B cell (primary cell): ENCODE measurements at regions not wholly inside any gene's neighbourhood (a gene's known extent, or its start where the extent isn't known, plus 50 kb on each side); places are given as distances from the start of the nearest gene placed in this dataset.

Experiments used
- ATAC-seq: fragments of 200-7000 bp; cut with Tn5 transposase; one replicate; pipeline ENCODE4 v1.10.0; 2021; ENCODE audit warnings: low read depth, mild to moderate bottlenecking, moderate number of reproducible peaks, moderate library complexity
- CTCF ChIA-PET: fragments of 350-600 bp; sonication (Branson Sonifier 250); formaldehyde crosslinking; loops from one replicate; lab custom pipeline; 2021; ENCODE audit warnings: antibody characterized with exemption, inconsistent platforms; lab: Charles Lee
- POLR2A ChIA-PET: fragments of 350-600 bp; sonication (Branson Sonifier 250); formaldehyde crosslinking; loops from one replicate; lab custom pipeline; 2021; ENCODE audit warnings: antibody characterized with exemption; lab: Charles Lee
- DNase-seq: peaks from one replicate; pipeline ENCODE4 v3.0.0; 2013
- H2AFZ ChIP-seq: 2 replicates; pipeline ENCODE4 v1.6.1; 2012; ENCODE audit warnings: mild to moderate bottlenecking, low read depth, low read length; ENCODE audit not compliant: insufficient read depth, poor library complexity, severe bottlenecking
- H3K27ac ChIP-seq, 2 donors: 1 replicate in 1 of 2; 2 replicates in 1 of 2; pipeline ENCODE4 v1.5.1; 2012 to 2013; ENCODE audit warnings: low read length in 2 of 2, mild to moderate bottlenecking in 2 of 2, moderate library complexity in 1 of 2
- H3K27me3 ChIP-seq, 4 experiments: fragments of 200-600 bp in 1 of 4; sonication (generic) in 1 of 4; replicated peaks in 1 of 4; 1 replicate in 2 of 4; 2 replicates in 2 of 4; pipeline versions ENCODE4 v1.6.1 to v1.7.0; 2013 to 2016; ENCODE audit warnings: low read length in 3 of 4, mild to moderate bottlenecking in 2 of 4, mixed read lengths in 1 of 4, moderate library complexity in 1 of 4; ENCODE audit not compliant: insufficient read depth in 4 of 4, control insufficient read depth in 3 of 4; ENCODE audit errors: control extremely low read depth in 1 of 4
- H3K36me3 ChIP-seq, 2 experiments: replicated peaks in 1 of 2; 1 replicate in 1 of 2; 2 replicates in 1 of 2; pipeline versions ENCODE4 v1.6.1 to v1.7.1; 2013; ENCODE audit warnings: low read length in 1 of 2; ENCODE audit not compliant: insufficient read depth in 2 of 2, control insufficient read depth in 1 of 2; ENCODE audit errors: control extremely low read depth in 1 of 2, extremely low read depth in 1 of 2
- H3K4me1 ChIP-seq, 2 donors: fragments of 200-600 bp in 1 of 2; sonication (generic) in 1 of 2; 1 replicate in 1 of 2; 2 replicates in 1 of 2; pipeline versions ENCODE4 v1.5.1 to v1.6.1; 2013 to 2017; ENCODE audit warnings: low read length in 2 of 2; ENCODE audit not compliant: control insufficient read depth in 2 of 2, insufficient read depth in 2 of 2
- H3K4me2 ChIP-seq: replicated peaks from 2 replicates; pipeline ENCODE3; 2012; ENCODE audit warnings: mild to moderate bottlenecking, low read depth, low read length; ENCODE audit not compliant: poor library complexity, severe bottlenecking
- H3K4me3 ChIP-seq, 5 experiments: fragments of 200-600 bp in 1 of 5; sonication (generic) in 1 of 5; 1 replicate in 3 of 5; 2 replicates in 2 of 5; pipeline versions ENCODE4 v1.5.1 to v1.7.0; 2011 to 2016; ENCODE audit warnings: low read length in 4 of 5, mild to moderate bottlenecking in 4 of 5, low read depth in 2 of 5, control low read depth in 1 of 5, moderate library complexity in 1 of 5; ENCODE audit not compliant: insufficient read depth in 1 of 5; ENCODE audit errors: control extremely low read depth in 1 of 5, extremely low read depth in 1 of 5
- H3K79me2 ChIP-seq: fragments of 200-600 bp; sonication (generic); one replicate; pipeline ENCODE4 v1.6.0; 2016; ENCODE audit warnings: low read length; ENCODE audit not compliant: control insufficient read depth, insufficient read depth
- H3K9ac ChIP-seq: fragments of 200-600 bp; sonication (generic); 2 replicates; pipeline ENCODE4 v1.6.1; 2017; ENCODE audit warnings: mild to moderate bottlenecking, low read length, moderate library complexity
- H3K9me3 ChIP-seq, 3 donors: one replicate each; pipeline versions ENCODE4 v1.6.1 to v1.7.1; 2013; ENCODE audit warnings: low read length in 2 of 3; ENCODE audit not compliant: control insufficient read depth in 2 of 3, insufficient read depth in 1 of 3; ENCODE audit errors: control extremely low read depth in 1 of 3
- H4K20me1 ChIP-seq: 2 replicates; pipeline ENCODE4 v1.6.0; 2012; ENCODE audit warnings: mild to moderate bottlenecking, low read length; ENCODE audit not compliant: insufficient read depth, control insufficient read depth, poor library complexity, severe bottlenecking
- H3K27ac Mint-ChIP-seq: one replicate; pipeline ENCODE4 v1.8.0; 2021; ENCODE audit warnings: mixed read lengths
- H3K27me3 Mint-ChIP-seq: one replicate; pipeline ENCODE4 v1.8.0; 2021; ENCODE audit warnings: mixed read lengths
- H3K4me1 Mint-ChIP-seq: one replicate; pipeline ENCODE4 v1.8.0; 2021; ENCODE audit warnings: mixed read lengths
- H3K4me3 Mint-ChIP-seq: one replicate; pipeline ENCODE4 v1.8.0; 2021; ENCODE audit warnings: mixed read lengths
- H3K9me3 Mint-ChIP-seq: one replicate; pipeline ENCODE4 v1.8.0; 2022; ENCODE audit warnings: mixed read lengths; ENCODE audit not compliant: insufficient read depth
- EZH2 ChIP-seq: IDR thresholded peaks from 2 replicates; pipeline ENCODE4 v1.6.1; 2012; ENCODE audit warnings: borderline replicate concordance, low read depth, mild to moderate bottlenecking, moderate library complexity, low read length; ENCODE audit not compliant: insufficient read depth, poor library complexity, severe bottlenecking
- WGBS: methylation state at CpG from one replicate; pipeline ENCODE4 v1.1.5; 2013; ENCODE audit warnings: missing lambda C conversion rate; ENCODE audit not compliant: insufficient coverage; 5-methylcytosine and 5-hydroxymethylcytosine counted together
- intact Hi-C: fragments of 100-400 bp; cut with micrococcal nuclease; formaldehyde crosslinking; loops from one replicate; pipeline ENCODE4 v1.10.0; 2022
- TF ChIP-seq, protein P1 (sequence below): fragments of 200-600 bp; IDR thresholded peaks from one replicate; pipeline ENCODE4 v1.8.0; 2022; ENCODE audit warnings: antibody characterized with exemption, mild to moderate bottlenecking

DNA sequence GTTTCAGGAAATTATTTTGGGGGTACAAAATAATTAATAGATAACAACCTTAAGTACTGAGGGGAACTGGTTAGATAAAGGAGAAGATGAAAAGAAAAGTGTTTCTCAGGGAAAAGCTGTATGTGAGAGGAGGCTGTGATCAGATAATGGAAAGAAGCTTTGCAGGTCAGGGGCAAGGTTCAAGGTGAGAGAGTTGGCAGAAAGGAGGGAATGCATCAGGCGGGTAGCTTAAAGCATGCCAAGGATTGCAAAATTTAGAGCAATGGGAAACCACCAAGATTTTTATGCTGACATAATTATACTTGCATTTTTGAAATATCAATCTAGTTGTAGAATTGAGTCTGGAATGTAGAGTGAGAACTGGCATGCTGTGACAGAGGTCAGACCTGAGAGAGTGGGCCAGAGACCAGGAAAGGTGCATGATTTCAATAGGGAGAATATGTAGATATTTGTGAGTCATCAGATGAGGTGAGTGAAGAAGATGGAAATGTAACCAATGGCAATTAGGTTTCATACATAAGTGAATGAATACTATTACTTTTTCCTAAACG, 508.7 kb downstream of the TRIML1 start:
- no peak overlapping the region for H3K4me3 ChIP-seq
- no peak for DNase-seq
- no peak overlapping the region for H2AFZ ChIP-seq
- no peaks in the 10 kb centered on the region for H4K20me1 ChIP-seq
- no peak overlapping the region for H3K27ac ChIP-seq
- no peaks in the 10 kb centered on the region for H3K9me3 ChIP-seq
- no peak overlapping the region for H3K4me2 ChIP-seq
- no peaks in the 10 kb centered on the region for H3K36me3 ChIP-seq
- Mint-ChIP-seq H3K4me1 (no peaks in the 10 kb centered on the region), H3K27me3 (no peaks in the 10 kb centered on the region), H3K27ac (no peak overlapping the region), H3K4me3 (no peak overlapping the region), H3K9me3 (peaks cover 4% of the 10 kb centered on the region)
- no peak for ATAC-seq
- no peak for TF ChIP-seq EZH2
- TF ChIP-seq, protein P1, sequence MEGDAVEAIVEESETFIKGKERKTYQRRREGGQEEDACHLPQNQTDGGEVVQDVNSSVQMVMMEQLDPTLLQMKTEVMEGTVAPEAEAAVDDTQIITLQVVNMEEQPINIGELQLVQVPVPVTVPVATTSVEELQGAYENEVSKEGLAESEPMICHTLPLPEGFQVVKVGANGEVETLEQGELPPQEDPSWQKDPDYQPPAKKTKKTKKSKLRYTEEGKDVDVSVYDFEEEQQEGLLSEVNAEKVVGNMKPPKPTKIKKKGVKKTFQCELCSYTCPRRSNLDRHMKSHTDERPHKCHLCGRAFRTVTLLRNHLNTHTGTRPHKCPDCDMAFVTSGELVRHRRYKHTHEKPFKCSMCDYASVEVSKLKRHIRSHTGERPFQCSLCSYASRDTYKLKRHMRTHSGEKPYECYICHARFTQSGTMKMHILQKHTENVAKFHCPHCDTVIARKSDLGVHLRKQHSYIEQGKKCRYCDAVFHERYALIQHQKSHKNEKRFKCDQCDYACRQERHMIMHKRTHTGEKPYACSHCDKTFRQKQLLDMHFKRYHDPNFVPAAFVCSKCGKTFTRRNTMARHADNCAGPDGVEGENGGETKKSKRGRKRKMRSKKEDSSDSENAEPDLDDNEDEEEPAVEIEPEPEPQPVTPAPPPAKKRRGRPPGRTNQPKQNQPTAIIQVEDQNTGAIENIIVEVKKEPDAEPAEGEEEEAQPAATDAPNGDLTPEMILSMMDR: no peak
- intact Hi-C loops: no loop called here
- CTCF ChIA-PET: no interaction called here
- no CpG with 5 or more reads among the region's 2 CpGs for WGBS
- H3K9ac ChIP-seq: no peak overlapping the region
- POLR2A ChIA-PET: no interaction called here
- no peaks in the 10 kb centered on the region for H3K79me2 ChIP-seq
- no peaks in the 10 kb centered on the region for H3K4me1 ChIP-seq
- H3K27me3 ChIP-seq: no peaks in the 10 kb centered on the region

DNA sequence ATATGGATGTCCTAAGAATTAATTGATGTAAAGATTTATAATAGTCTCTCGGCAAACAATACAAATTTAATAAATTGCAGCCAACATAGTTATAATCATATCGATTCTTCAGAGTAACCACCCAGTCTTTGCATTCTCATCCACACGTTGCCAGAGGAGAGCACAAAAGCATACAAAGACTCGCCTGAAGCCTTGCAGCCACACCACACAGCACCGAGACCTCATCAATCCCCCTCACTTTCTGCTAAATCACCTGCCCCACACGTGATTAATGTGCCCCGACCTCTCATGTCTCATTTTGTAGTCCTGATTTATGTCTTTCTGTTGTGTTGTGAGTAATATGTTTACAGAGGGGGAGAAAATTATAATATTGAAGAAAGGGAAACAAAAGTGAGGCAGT, 510.4 kb downstream of the TRIML1 start:
- Histone ChIP-seq H4K20me1 (no peaks in the 10 kb centered on the region), H3K4me2 (no peak overlapping the region), H3K36me3 (no peaks in the 10 kb centered on the region), H3K27me3 (no peaks in the 10 kb centered on the region), H3K79me2 (no peaks in the 10 kb centered on the region), H3K9me3 (no peaks in the 10 kb centered on the region), H2AFZ (no peak overlapping the region), H3K4me1 (no peaks in the 10 kb centered on the region), H3K4me3 (no peak overlapping the region), H3K9ac (no peak overlapping the region), H3K27ac (no peak overlapping the region)
- ChIA-PET POLR2A (no interaction called here), CTCF (no interaction called here)
- intact Hi-C loops: no loop called here
- no peaks in the 10 kb centered on the region for H3K4me1 Mint-ChIP-seq
- H3K4me3 Mint-ChIP-seq: no peak overlapping the region
- H3K9me3 Mint-ChIP-seq: peaks cover 4% of the 10 kb centered on the region
- H3K27ac Mint-ChIP-seq: no peak overlapping the region
- DNase-seq (no peak), ATAC-seq (no peak)
- 93% methylated on average over 3 of the region's 7 CpGs for WGBS
- TF ChIP-seq EZH2: no peak
- TF ChIP-seq, protein P1: no peak
- H3K27me3 Mint-ChIP-seq: no peaks in the 10 kb centered on the region
